Body of pancreas (tissue), 4 donors: ENCODE measurements at regions not wholly inside any gene's neighbourhood (a gene's known extent, or its start where the extent isn't known, plus 50 kb on each side); places are given as distances from the start of the nearest gene placed in this dataset.

ENCODE experiments used
- ATAC-seq: fragments of 150-250 bp; one replicate; pipeline ENCODE4 v1.9.1; 2016
- DNase-seq, 4 donors: peaks; one replicate each; pipeline ENCODE4 v3.0.0-alpha.2; 2019
- H3K27ac ChIP-seq, 4 donors: fragments of 200-600 bp; sonication (generic); 1 replicate in 3 of 4; 2 replicates in 1 of 4; pipeline versions ENCODE4 v1.5.1 to v1.6.1; 2016 to 2019; ENCODE audit warnings: mild to moderate bottlenecking in 1 of 4, mixed read lengths in 1 of 4, moderate library complexity in 1 of 4
- H3K27me3 ChIP-seq, 2 donors: fragments of 200-600 bp; sonication (generic); one replicate each; pipeline ENCODE4 v1.6.0; 2016; ENCODE audit warnings: mild to moderate bottlenecking in 1 of 2
- H3K36me3 ChIP-seq, 2 donors: fragments of 200-600 bp; sonication (generic); replicated peaks in 1 of 2; 2 replicates each; pipeline ENCODE4 v1.5.1; 2016; ENCODE audit warnings: low read depth in 2 of 2; ENCODE audit not compliant: insufficient read depth in 1 of 2
- H3K4me1 ChIP-seq: fragments of 200-600 bp; sonication (generic); one replicate; pipeline ENCODE4 v1.6.0; 2016
- H3K4me3 ChIP-seq, 2 donors: fragments of 200-600 bp; sonication (generic); 1 replicate in 1 of 2; 2 replicates in 1 of 2; pipeline ENCODE4 v1.5.1; 2016 to 2019
- H3K9me3 ChIP-seq, 3 donors: fragments of 200-600 bp; sonication (generic); 1 replicate in 2 of 3; 2 replicates in 1 of 3; pipeline ENCODE4 v1.5.1; 2016
- POLR2A ChIP-seq, 3 donors: fragments of 450-650 bp; IDR thresholded peaks; one replicate each; pipeline ENCODE4 v1.6.1; 2016; ENCODE audit warnings: antibody characterized with exemption in 3 of 3, mild to moderate bottlenecking in 2 of 3
- WGBS, 2 donors: methylation state at CpG; one replicate each; pipeline ENCODE4 v1.1.5; 2017; 5-methylcytosine and 5-hydroxymethylcytosine counted together
- intact Hi-C: fragments of 100-400 bp; cut with DNase I; formaldehyde crosslinking; loops from one replicate; pipeline ENCODE4 v1.15.1; 2023
- TF ChIP-seq, protein P1 (sequence below), 7 experiments: fragments of 450-650 bp in 4 of 7; fragments of 200-600 bp in 3 of 7; sonication (generic) in 3 of 7; IDR thresholded peaks; one replicate each; pipeline ENCODE4 v1.5.1; 2016 to 2019; ENCODE audit warnings: antibody characterized with exemption in 7 of 7

DNA sequence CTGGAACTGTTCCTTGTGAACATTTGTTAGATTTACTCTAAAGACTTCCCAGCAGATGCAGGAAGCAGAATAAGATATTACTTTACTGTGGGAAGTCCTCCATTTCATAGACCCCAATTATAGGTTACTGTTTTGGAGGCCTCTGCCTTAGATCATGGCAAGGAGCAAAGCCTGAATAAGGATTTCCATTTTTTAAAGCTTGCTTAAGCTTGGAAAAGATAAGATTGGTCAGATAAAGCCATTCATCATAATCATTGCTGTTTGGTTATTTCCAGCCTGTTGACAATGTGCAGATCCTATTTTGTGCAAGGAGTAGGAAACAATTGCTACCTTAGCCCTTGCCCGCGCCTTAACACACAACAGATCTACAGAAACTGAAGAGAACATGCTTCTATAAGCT, 129.5 kb upstream of the ITGA1 start:
- no peaks in the 10 kb centered on the region for H3K36me3 ChIP-seq
- H3K9me3 ChIP-seq: no peaks in the 10 kb centered on the region
- TF ChIP-seq, protein P1, sequence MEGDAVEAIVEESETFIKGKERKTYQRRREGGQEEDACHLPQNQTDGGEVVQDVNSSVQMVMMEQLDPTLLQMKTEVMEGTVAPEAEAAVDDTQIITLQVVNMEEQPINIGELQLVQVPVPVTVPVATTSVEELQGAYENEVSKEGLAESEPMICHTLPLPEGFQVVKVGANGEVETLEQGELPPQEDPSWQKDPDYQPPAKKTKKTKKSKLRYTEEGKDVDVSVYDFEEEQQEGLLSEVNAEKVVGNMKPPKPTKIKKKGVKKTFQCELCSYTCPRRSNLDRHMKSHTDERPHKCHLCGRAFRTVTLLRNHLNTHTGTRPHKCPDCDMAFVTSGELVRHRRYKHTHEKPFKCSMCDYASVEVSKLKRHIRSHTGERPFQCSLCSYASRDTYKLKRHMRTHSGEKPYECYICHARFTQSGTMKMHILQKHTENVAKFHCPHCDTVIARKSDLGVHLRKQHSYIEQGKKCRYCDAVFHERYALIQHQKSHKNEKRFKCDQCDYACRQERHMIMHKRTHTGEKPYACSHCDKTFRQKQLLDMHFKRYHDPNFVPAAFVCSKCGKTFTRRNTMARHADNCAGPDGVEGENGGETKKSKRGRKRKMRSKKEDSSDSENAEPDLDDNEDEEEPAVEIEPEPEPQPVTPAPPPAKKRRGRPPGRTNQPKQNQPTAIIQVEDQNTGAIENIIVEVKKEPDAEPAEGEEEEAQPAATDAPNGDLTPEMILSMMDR (IDR thresholded peaks at IDR 0.05): no peak
- TF ChIP-seq POLR2A (IDR thresholded peaks at IDR 0.05): no peak
- no peaks in the 10 kb centered on the region for H3K27me3 ChIP-seq
- DNase-seq (no peak), ATAC-seq (no peak)
- H3K27ac ChIP-seq: no peak overlapping the region
- WGBS, 2 donors: 82 to 98% methylated on average over 2 of the region's 2 CpGs
- H3K4me3 ChIP-seq: no peak overlapping the region
- intact Hi-C loops: loop anchor here (10.0 kb wide), 1 partner anchor 1703 kb away; no protein-coding TSS in a partner anchor
- H3K4me1 ChIP-seq: peaks cover 4% of the 10 kb centered on the region

DNA sequence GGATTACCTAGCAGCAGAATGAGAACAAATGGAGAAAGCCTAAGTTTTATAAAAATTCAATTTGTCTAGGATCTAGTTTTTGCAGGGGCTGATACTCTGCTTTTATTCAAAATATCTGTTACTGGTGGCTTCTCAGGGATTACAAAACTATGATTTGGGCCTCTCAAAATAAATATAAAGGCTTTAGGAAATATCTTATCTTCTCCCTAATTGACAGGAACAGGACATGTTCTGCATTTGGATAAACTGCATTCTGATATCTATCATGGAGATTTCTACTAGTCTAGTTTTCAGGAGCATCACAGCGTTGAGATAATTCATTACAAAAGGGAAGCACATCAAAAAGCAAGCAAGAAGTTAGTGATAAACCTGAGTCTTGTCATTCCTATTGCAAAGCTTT, 127.1 kb upstream of the ITGA1 start:
- peaks cover 4% of the 10 kb centered on the region for H3K4me1 ChIP-seq
- H3K9me3 ChIP-seq: no peaks in the 10 kb centered on the region
- no peaks in the 10 kb centered on the region for H3K36me3 ChIP-seq
- TF ChIP-seq, protein P1 (IDR thresholded peaks at IDR 0.05): no peak
- TF ChIP-seq POLR2A (IDR thresholded peaks at IDR 0.05): no peak
- ATAC-seq (no peak), DNase-seq (no peak)
- H3K27ac ChIP-seq: no peak overlapping the region
- H3K27me3 ChIP-seq: no peaks in the 10 kb centered on the region
- intact Hi-C loops: no loop called here
- WGBS, 2 donors: 74% methylated on average over 1 of the region's 1 CpG
- H3K4me3 ChIP-seq: no peak overlapping the region

DNA sequence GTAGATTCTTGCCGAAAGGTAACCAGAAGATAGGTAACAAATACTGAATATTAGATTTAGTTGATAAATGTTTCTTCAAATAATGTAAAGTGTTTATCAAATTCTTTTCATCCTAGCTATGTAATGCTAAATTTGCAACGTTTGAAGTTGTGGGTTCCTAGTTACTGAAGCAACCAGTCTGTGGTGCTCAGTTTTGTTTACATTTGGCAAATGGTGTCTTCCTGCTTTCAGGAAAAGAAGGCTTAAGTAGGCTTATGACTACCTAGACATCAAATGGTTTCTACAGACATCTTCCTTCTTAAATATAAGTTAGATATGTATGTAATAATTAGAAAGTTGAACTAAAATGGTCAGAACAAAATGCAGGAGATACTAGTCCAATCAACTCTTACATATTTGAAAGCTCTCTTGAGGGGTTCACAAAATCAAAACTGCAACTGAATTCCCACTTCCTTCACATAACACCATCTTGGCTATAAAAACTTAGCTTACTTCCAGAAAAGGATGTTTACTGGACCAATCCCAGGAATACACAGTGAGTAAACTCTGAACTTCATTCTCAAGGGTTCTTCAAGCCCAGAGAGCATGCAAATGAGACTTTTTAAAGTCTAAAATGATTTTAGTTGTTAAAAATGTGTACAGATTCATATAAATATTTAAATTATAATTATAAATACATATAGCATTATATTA, 125.7 kb upstream of the ITGA1 start:
- TF ChIP-seq, protein P1 (IDR thresholded peaks at IDR 0.05): no peak
- TF ChIP-seq POLR2A (IDR thresholded peaks at IDR 0.05): no peak

DNA sequence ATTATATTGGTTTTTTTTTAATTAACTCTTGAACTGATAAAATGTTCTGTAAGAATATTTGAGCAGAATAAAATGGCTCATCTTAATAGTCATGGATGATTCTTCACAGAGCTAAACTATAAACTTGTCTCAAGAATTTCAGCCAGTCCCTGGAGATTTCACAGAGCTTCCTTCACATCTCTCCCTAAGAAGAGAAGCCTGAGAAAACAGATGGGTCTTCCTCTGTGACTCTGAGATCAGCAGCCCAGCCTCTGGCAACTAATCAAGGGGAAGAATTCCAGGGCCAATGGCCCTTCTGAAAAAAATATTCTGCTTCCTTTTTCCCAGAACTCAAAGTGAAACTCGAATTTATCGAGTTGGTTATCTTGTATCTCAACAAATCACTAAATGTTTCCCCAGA, 122.2 kb upstream of the ITGA1 start:
- no peaks in the 10 kb centered on the region for H3K27me3 ChIP-seq
- no peaks in the 10 kb centered on the region for H3K4me1 ChIP-seq
- ATAC-seq (peak; percentile 40), DNase-seq (peak in 1 of 4 donors; percentile 8)
- no peak for TF ChIP-seq POLR2A (IDR thresholded peaks at IDR 0.05)
- TF ChIP-seq, protein P1 (IDR thresholded peaks at IDR 0.05): no peak
- 24 to 29% methylated on average over 2 of the region's 2 CpGs for WGBS, 2 donors
- H3K36me3 ChIP-seq: no peaks in the 10 kb centered on the region
- no peak overlapping the region for H3K4me3 ChIP-seq
- no peak overlapping the region for H3K27ac ChIP-seq
- no peaks in the 10 kb centered on the region for H3K9me3 ChIP-seq
- intact Hi-C loops: no loop called here

More for the DNA sequence above, 125.7 kb upstream of the ITGA1 start:
- ATAC-seq (no peak), DNase-seq (no peak)
- no peak overlapping the region for H3K27ac ChIP-seq
- no peaks in the 10 kb centered on the region for H3K9me3 ChIP-seq
- no peak overlapping the region for H3K4me3 ChIP-seq
- H3K27me3 ChIP-seq: no peaks in the 10 kb centered on the region
- WGBS, 2 donors: 52% methylated on average over 2 of the region's 2 CpGs
- intact Hi-C loops: no loop called here
- H3K36me3 ChIP-seq: no peaks in the 10 kb centered on the region
- H3K4me1 ChIP-seq: peaks cover under 1% of the 10 kb centered on the region

DNA sequence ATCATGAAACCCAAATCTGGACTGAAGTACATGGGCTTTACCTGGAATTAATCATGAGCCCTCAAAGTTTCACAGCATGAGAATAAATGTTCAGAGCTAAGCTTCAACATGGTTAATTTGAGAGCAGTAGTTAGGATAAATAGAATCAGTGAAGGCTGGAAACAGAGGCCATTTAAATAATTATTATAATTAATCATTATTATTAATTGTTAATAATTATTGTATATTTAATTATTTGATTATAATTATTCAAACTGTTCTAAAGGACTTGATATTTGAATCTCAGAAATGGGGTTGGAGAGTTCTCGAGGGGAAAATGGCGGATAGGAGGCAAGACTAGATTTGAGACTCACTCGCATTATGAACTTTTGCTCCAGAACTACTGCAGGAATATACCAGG, 119.6 kb upstream of the ITGA1 start:
- H3K4me3 ChIP-seq: no peak overlapping the region
- no peaks in the 10 kb centered on the region for H3K9me3 ChIP-seq
- no peaks in the 10 kb centered on the region for H3K27me3 ChIP-seq
- DNase-seq (no peak), ATAC-seq (no peak)
- WGBS, 2 donors: 81 to 87% methylated on average over 3 of the region's 3 CpGs
- intact Hi-C loops: no loop called here
- no peak overlapping the region for H3K27ac ChIP-seq
- TF ChIP-seq POLR2A (IDR thresholded peaks at IDR 0.05): no peak
- TF ChIP-seq, protein P1 (IDR thresholded peaks at IDR 0.05): no peak
- H3K36me3 ChIP-seq: no peaks in the 10 kb centered on the region
- H3K4me1 ChIP-seq: no peaks in the 10 kb centered on the region
